HL-60 (cell line): ENCODE measurements at regions not wholly inside any gene's neighbourhood (a gene's known extent, or its start where the extent isn't known, plus 50 kb on each side); places are given as distances from the start of the nearest gene placed in this dataset.

ENCODE experiments used
- DNase-seq, 2 experiments: peaks; one replicate each; pipeline ENCODE4 v3.0.0-alpha.2; 2010 to 2020; ENCODE audit warnings: low read depth in 1 of 2, low spot score in 1 of 2
- H3K27ac ChIP-seq: fragments of 250-450 bp; sonication (Bioruptor Pico); replicated peaks from 2 replicates; pipeline ENCODE4 v1.5.1; 2020; ENCODE audit warnings: mild to moderate bottlenecking, moderate library complexity
- H3K27me3 ChIP-seq: fragments of 250-450 bp; sonication (Bioruptor Pico); 2 replicates; pipeline ENCODE4 v1.5.1; 2021; ENCODE audit warnings: mild to moderate bottlenecking, moderate library complexity; ENCODE audit not compliant: insufficient read depth, poor library complexity, severe bottlenecking
- H3K4me3 ChIP-seq: replicated peaks from 2 replicates; pipeline ENCODE4 v1.5.1; 2011; ENCODE audit warnings: mild to moderate bottlenecking, control low read depth, low read length; ENCODE audit not compliant: insufficient read depth
- CTCF ChIP-seq: IDR thresholded peaks from one replicate; pipeline ENCODE4 v1.5.1; 2011; ENCODE audit warnings: low read length, control low read depth, inconsistent platforms; ENCODE audit not compliant: insufficient read depth
- GABPA ChIP-seq: IDR thresholded peaks from 2 replicates; pipeline ENCODE4 v1.6.1; 2012; ENCODE audit warnings: low read depth
- POLR2AphosphoS5 ChIP-seq: IDR thresholded peaks from 2 replicates; pipeline ENCODE4 v1.6.1; 2012; ENCODE audit warnings: low read depth
- REST ChIP-seq: IDR thresholded peaks from 2 replicates; pipeline ENCODE4 v1.6.1; 2012; ENCODE audit warnings: low read depth; ENCODE audit not compliant: insufficient replicate concordance
- SPI1 ChIP-seq: IDR thresholded peaks from 2 replicates; pipeline ENCODE4 v1.6.1; 2012; ENCODE audit warnings: low read depth, mild to moderate bottlenecking, borderline replicate concordance

GRCh38 chr9:81092057-81092456, 597.3 kb downstream of the TLE1 start:
- H3K4me3 ChIP-seq, result no peak overlapping the region
- H3K27me3 ChIP-seq, result no peaks in the 10 kb centered on the region
- DNase-seq, result peak in 1 of 2 experiments; percentile 26
- TF ChIP-seq SPI1 (no peak), REST (no peak), POLR2AphosphoS5 (no peak), CTCF (no peak), GABPA (no peak)
- no peak overlapping the region for H3K27ac ChIP-seq

- no peak for DNase-seq
- Histone ChIP-seq H3K27ac (no peak overlapping the region), H3K27me3 (no peaks in the 10 kb centered on the region), H3K4me3 (no peak overlapping the region)
- TF ChIP-seq SPI1 (no peak), REST (no peak), GABPA (no peak), POLR2AphosphoS5 (no peak), CTCF (no peak)
These were observed 601.0 kb downstream of the TLE1 start for GRCh38 chr9:81088341-81088740.

- no peak overlapping the region for H3K4me3 ChIP-seq
- H3K27me3 ChIP-seq, result no peaks in the 10 kb centered on the region
- no peak overlapping the region for H3K27ac ChIP-seq
- no peak for DNase-seq
- no peak for TF ChIP-seq CTCF
- TF ChIP-seq REST, result no peak
- no peak for TF ChIP-seq SPI1
- no peak for TF ChIP-seq GABPA
- no peak for TF ChIP-seq POLR2AphosphoS5
These were observed 602.9 kb downstream of the TLE1 start for GRCh38 chr9:81086416-81086815.
